Fibroblast of skin of right biceps (primary cell): ENCODE measurements at regions not wholly inside any gene's neighbourhood (a gene's known extent, or its start where the extent isn't known, plus 50 kb on each side); places are given as distances from the start of the nearest gene placed in this dataset.
"Not testable (repeated sequence)": the region's sequence is repeated elsewhere in the genome, so short reads cannot be mapped to it uniquely, and the experiment has no call there.

Experiments
- DNase-seq: peaks from one replicate; pipeline ENCODE4 v3.0.0-alpha.2; 2013

DNA sequence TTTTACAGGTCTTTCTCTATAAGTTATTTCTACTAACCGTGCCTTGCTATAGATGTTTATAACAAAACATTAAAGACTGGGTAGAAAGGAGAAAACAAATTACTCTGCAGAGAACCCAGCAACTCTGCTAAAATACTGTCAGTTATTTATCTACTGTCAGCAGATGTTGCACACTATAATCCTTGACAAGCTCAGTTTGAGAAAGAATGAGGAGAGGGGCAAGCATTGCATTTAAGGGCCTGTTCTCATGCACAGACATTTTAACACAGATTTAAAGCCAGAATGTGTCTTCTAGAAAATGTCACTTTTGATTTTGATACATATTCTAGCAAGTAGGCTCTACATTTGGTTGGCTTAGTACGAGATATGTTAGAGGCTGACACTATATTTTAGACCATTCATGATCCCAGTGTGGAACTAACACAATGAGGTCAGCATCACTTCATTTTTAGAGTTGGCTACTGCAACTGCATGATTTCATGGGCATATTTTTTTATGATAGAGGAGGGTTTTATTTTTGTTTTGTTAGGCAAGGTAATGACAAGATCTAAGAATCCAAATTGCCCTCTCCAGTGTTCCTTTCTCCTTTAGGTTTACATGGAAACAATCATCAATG is 516.4 kb downstream of the ZEB2 start:
- no peak for DNase-seq

DNA sequence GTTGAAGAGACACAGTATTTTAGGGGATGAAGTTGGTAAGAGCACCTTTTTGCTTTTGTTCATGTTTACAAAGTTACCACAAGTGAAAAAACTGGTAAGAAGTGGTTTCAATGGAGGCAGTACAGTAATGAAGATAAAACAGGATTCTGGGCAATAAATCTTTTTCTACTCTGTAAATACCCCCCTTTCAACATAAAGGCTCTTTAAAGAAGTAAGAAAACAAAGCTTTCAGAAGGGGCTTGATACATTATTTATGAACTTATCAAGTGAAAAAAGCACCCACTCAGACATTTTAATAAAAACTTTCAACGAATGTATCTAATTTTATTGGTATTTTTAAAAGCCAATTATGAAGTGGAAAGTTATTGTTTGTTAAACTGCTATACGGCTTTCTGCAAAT is 522.9 kb downstream of the ZEB2 start:
- no peak for DNase-seq

DNA sequence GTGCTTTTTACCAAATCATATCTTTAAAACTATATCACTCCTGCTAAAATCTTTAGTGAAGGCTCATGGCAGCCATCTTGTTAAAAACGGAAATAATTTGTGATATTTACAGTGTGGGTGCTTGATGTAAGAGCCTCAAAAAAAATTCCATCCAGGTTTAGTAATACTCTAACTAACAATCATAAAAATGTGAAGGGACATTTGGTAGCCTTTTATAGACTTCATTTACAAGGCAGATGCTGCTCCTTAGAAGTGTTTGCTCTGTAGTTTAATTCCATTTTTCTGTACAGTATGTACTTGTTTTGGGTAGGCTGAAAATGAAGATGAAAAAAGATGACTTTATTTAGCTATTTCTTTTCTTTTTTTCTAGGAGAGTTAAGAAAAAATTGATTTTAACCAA is 525.0 kb downstream of the ZEB2 start:
- no peak for DNase-seq

DNA sequence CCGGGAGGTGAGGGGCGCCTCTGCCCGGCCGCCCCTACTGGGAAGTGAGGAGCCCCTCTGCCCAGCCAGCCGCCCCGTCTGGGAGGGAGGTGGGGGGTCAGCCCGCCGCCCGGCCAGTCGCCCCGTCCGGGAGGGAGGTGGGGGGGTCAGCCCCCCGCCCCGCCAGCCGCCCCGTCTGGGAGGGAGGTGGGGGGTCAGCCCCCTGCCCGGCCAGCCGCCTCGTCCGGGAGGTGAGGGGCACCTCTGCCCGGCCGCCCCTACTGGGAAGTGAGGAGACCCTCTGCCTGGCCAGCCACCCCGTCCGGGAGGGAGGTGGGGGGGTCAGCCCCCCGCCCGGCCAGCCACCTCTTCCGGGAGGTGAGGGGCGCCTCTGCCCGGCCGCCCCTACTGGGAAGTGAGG is 528.3 kb downstream of the ZEB2 start:
- DNase-seq = not testable (repeated sequence)

DNA sequence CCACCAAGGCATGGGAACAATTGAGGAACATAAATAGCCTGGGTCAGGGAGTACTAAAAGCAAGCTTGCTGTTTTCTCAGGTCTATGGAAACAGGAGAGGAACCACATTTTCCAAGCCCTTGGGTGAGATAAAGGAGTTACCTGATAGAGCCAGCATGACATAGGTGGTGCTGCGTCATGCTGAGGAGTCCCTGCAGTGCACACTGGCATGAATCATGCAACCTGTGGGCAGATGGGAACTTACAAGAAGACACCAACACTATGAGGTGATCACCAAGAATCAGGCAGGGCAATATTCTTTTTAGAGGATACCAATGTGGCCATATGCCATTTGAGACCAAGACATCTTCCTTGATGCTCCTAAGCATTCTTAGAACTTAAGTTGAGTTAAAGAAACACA is 531.8 kb downstream of the ZEB2 start:
- DNase-seq = no peak

DNA sequence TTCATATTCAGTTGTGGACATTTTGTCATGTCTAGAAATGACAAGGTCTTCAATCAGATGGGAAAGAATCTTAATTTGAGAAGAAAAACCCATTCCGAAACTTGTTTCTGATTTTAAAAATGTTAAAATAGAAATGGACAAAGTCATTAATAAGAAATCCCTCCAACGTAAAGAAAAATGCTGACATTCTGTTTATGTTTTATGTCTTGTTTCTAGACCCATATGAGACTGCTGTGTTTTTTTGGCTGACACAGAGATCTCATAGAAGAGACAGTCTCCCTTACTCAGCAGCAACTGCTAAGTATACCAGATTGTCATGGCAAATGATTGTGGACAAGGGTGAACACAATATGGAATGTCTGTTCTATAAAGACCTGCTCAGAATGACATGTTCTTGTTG is 538.5 kb downstream of the ZEB2 start:
- no peak for DNase-seq

DNA sequence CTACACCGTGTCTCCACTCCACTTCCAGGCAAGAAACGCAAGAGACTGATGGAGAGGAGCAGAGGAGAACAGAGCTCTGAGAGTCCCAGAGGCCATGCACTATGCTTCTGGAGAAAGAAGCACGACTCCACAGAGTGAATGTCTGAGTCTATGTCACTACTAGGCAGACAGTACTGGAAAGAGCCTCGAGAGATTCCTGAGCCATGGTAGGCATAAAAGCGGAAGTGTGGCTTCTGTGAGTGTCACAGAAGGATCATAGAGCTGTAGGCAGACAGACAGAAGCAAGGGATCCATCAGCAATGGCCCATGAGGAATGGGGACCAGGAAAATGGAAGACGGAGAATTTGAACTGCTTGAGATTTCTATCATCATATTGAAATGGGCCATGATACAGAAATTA is 542.6 kb downstream of the ZEB2 start:
- DNase-seq = no peak

DNA sequence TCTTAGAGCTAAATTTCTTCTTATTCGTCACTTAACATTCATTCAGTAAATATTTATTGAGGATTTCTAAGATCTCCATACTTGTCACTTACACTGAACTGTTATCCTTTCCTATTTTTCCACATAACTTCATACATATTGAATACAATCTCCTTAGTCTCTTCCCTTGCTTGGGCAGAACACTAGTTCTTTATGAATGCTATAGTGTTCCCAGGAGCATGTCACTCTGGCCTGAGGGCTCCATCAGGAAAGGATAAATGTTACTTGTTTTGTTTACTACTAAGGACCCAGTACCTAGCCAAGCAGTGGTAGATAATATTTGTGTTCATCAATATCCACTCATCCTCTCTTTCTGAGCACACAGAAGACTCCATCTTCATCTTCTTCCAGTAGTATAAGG is 544.7 kb downstream of the ZEB2 start:
- no peak for DNase-seq

DNA sequence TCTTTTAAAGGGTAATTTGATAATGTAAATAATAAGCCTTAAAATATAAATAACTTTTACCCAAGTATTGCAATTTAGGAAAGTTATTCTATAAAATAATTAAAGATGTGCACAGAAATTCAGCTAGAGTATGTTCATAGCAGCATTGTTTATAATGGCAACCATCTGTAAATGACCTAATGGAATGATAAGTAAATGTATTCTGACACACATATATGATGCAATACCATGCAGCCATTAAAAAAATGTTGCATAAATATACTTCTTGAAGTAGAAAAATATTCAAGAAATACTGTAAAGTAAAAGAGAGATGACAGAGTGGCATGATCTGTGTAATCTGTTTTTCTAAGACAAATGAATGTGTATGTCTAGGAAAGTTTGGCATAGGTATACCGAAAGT is 545.7 kb downstream of the ZEB2 start:
- DNase-seq = peak; percentile 53

DNA sequence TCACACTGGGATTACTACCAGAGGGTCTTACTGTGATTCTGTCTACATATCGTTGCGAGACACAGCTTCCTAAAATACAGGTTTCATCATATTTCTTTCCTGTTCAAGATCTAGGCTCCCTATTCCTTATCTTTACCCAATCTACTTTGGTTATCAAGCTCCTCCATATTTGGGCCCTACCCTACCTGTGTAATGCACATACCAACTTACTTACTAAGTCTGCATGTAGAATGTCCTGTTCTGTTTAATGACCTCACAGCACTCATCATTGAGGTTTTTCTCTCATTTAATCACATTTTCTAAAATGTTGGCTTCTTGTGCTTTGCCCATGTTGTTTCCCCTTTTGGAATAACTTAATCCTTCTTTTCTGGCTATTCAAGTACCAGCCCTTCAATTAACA is 551.1 kb downstream of the ZEB2 start:
- no peak for DNase-seq

DNA sequence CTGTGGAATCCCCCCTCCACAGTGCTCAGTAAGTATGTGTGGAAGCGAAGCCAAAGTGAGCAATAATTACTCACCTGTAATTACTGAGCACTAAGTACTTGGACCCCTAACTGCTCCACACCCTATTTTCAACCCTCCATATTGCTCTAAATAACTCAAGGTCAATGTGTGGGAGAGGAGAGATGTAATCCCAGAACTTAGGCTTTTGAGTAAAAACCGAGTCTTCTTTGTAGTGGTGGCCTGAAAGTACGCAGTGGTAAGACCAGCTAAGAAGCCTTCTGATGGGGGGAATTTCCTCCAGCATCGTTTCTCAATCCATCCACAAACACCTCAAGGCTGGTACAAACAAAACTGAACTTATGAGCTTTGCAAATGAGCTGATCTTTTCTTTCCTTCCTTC is 551.6 kb downstream of the ZEB2 start:
- no peak for DNase-seq

DNA sequence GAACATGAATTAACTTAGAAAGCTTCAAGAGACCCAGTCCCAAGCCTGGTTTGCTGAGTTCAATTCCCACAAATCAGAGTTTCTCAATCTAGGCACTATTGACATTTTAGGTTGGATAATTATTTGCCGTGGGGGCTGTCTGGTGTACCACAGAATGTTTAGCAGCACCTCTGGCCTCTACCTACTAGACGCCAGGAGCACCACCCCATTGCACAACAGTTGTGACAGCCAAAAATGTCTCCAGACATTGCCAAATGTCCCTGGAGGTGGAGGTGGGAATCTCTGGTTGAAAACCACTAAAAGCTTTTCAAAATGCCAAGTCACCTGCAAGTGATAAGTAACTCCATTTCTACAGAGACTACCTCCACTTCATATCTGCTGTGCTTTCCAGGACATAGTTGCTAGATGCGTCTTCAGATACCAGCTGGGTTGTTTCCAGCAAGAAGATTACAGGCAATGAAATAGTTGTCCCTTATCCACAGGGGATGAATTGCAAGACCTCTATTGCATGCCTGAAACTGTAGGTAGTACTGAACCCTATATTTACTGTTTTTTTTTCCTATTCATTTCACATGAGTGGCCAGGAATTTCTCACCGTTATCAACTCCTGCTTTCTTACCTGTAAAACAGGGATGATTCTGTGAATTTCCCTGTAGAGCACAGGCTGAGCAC is 554.3 kb downstream of the ZEB2 start:
- no peak for DNase-seq

DNA sequence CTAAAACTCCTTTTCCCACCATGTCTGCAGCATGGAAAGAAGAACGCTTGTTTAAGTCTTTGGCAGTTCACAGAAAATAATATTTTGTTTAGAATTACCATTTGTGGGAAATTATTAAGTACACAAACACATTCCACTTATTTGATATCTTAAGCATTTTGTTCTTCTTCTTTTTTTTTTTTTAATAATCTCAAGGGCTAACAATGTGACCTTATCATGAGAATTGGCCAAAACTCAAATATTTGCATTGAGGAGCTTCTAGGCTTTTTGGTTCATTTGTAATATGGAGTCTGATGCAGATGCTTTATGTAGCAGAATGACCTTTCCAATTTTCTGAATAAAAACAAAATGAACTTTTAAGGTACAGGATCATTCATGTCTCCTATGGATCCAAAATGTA is 555.0 kb downstream of the ZEB2 start:
- DNase-seq = no peak

DNA sequence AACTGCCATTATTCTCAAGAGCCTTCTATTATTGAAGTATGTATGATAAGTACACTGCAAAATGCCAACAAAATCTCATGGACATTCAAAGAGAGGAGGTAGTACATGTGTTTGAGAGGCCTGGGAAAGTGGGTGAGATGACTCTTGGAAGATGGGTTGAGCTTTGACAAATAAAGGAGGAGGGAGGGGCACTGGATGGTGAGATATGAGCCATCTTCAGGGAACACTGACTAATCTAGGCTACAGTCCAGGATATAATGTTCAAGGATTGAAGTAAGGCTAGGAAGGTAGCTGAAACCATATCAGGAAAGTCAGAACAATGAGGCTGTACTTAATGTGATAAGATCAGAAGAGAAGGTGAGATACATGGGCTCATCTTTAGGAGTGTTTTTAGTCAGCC is 559.7 kb downstream of the ZEB2 start:
- DNase-seq = peak; percentile 25

DNA sequence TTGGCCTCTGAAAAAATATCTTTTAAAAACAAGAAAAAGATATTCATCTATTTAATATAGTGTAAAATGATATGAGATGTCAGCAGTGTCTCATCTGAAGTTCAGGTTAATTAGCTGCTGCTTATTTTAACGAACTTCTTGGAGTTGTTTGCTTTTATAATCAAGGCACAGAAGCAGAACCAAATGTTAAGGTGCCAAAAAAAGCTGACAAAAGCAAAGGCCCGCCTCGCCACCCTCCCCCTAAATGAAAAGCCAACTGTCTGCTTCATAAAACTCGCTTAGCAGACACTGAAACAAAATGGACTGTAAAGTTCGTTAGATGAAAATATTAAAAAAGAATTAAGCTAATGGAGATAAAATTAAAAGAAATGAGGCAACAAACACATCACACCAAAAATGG is 562.6 kb downstream of the ZEB2 start:
- DNase-seq = no peak

DNA sequence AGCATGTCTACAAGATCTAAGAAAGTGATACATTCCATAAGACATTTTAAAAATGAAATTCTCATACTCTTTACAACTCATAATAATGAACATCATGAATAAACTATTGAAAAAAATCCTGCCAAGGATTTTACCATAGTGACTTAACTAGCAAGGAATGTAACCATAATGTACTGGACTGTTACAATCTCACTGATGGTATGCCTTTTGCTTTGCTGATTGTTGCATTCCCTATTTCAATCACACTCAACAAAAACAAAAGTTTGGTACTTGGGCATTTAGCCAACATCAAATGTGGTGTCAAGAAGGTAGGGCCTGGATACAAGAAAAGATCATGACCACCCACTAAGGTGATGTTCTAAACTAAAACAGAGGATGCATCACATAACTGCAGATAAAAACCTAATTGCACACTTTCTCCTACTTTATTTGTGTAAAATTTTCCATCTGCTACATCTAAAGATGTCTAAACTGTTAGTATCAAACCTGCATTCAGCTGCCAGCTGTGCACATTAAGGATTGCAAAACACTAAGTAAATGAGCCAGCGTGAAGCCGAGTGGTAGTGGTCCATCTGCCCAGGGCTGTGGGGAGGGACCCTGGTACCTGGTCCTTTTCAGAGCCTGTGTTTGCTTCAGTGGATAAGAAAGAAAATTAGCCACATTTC is 564.4 kb downstream of the ZEB2 start:
- DNase-seq = peak; percentile 91

DNA sequence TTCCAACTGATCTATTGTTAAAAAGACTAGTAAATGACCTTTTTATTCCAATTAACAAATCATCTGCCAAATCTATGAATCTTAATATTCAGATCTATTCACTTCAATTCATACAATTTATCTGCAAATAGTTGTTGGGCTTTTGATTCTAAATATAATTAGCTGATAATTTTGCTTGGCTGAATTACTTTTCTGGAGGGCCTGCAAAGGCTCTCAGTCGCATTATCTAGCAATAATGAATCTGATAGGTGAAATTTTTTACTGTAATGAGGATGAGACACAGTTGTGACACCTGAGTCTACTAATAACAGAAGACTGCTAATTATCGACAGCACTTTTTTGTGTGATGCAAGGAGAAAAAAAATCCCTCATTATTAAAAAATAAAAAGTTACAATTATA is 565.1 kb downstream of the ZEB2 start:
- no peak for DNase-seq

DNA sequence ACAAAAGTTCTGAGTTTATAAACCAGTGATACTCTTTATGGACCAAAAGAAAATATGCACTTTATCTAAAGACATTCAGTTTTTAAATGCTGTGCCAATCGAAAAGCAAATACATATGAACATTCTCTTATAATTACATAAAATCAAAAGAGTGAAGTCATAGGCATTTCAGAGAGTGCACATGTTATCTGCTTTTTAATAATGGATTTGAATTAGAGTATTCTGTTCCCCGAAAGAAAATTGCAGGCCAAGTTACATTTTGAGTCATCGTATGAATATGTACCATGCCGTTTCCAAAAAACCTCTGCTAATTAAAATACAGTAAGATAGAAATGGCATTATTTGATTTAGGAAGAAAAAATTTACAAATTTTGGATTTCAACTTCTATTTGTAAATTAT is 565.7 kb downstream of the ZEB2 start:
- DNase-seq = peak; percentile 64

DNA sequence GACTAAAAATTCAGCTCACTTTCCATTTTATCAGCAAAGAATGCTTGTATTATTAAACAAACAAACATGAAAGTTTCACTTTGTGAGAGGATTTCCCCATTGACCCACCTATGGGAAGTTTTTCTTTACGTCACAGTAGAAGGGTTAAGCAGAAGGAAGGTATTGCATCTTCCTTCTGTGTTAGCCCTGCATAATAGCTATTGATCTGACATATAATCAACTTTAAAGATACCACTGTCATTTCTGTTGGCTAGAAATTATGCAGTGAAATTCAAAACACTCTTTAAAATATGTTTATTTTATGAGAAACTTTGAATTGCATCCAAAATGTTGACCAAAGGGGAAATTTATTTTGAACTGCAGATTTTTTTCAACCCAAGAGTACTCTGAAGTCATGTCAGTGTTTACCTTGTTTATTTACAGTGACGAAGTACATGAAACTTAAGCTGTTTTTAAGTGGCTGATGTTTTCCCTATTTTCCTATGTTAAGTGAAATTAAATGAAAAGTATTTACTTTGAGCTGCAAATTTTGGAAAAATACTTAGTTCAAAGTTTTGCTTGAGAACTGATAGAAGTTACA is 566.4 kb downstream of the ZEB2 start:
- no peak for DNase-seq

DNA sequence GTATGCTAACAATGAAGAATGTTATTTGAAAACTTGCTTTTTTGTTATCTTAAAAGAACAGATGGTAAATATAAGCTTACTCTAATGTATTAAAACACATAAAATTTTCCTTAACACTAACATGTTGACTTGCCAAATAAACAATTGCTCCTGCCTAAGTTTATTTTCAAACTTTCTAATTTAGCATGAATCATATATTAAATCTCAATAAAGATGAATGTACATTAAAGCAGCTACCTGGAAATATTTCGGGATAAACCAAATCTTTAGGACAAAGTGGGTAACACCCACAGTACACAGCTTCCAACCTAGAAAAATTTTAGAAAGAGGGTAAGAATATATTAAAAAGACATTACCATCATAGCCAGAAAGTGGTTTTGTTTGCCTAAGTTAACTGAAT is 567.4 kb downstream of the ZEB2 start:
- no peak for DNase-seq

DNA sequence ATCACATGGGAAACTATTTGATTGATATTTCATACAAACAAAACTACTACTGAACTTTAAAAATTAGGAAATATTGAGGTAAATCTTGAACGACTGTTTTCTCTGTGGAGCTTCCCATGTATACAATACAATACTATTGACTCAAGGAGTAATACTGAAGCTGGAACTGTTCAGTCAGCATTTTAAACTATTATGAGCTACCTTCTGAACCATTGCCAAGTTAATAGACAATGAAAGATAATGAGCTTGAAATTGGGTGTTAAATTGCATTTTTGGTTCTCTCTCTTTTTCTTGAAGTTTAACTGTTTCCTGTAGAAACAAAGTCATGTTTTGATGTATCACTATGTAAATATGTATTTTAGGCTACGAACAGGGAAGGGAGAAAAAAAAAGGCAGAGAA is 569.2 kb downstream of the ZEB2 start:
- no peak for DNase-seq

DNA sequence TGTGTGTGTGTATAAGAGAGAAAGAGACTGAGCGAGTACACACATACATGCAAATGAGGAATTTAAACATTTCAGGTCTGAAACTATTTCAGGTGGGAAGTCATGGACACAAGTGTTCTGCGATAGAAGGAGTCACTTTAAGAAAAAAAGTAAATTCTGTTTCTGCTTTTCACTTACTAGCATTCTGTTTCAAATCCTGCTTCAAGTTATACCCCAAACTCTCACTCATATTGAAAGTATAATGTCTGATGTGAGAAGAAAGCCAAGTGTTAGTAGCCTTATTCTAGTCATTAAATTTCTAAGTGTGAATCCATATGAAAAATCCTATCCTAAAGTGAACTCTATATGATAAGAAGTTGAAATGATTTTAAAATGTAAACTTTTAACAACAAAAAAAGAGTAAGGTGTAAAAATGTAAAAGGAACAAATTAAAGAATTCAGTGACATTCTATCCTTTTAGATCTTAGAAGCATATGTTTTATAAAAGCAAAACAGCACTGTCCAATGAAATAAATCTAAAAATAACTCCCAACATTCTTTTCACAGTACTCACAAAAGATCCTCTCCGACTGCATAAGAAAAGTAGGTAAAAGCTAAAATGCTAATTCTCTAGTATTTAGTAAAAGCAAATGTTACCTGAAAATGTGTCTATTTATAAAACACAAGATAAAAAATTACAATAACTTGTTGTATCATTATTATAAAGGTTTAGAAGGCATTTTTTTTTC is 570.6 kb downstream of the ZEB2 start:
- DNase-seq = peak; percentile 41

DNA sequence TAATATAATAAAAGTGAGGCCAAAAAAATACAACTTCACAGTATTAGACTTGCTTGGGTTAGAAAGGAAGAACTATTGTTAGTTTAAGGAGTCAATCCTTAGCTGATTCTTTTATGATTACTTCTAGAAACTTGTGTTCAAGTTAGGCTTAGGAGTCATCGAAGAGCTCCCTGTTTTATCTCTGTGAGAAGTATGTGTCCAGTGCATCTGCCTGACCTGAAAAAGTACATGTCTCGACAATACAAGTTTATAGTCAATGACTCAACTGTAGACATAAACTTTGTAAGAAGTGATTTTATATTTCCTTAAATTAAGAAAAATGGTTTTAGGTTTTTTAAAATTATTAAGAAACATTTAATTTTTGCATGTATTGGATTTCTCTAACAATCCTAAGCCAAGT is 571.2 kb downstream of the ZEB2 start:
- DNase-seq = no peak
